ENCODE measurements at regions not wholly inside any gene's neighbourhood (a gene's known extent, or its start where the extent isn't known, plus 50 kb on each side); places are given as distances from the start of the nearest gene placed in this dataset.

DNA sequence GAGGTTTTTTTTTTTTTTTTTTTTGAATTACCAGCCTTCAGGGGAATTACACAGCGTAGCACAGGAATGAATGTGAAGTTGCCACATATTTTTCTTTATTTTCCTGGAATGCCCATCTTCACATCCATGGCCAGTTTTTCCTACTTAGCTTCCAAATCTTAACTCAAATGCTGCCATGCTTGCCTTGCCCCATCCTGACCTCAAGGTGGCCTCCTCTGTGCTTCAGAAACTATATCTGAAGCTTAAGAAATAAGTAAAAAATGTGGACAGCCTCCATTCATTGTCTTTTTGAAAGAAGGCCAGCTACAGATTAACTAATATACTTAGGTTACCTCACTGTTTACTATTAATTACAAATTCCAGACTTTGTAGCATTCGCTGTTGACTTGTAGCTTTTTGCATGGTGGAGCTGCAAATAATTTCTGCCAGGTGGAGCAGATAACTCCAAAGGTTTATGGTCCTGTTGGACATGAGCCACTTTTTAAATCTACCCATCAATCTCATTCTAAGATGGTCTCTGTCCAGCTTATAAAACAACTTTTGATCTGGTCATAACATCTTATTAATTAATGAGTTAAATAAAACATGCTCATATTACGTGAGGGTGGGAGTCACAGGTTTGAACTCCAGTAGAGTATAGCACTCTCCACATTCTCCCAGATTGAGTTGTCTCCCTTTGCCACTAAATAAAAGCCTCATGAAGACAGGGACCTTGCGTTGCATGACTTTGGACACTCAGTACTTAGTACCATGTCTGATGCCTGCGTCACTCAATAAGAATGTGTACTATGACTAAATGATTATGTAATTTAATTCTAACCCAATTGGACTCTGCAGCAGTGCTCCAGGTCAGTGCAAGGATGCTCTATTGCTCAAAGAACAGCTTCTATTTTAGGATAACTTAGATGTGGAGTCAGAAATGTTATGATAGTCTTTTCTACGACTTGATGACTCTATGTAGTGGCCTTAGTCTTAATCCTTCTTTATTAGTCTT, 678.6 kb upstream of the CITED2 start:
- TF ChIP-seq, protein P1, sequence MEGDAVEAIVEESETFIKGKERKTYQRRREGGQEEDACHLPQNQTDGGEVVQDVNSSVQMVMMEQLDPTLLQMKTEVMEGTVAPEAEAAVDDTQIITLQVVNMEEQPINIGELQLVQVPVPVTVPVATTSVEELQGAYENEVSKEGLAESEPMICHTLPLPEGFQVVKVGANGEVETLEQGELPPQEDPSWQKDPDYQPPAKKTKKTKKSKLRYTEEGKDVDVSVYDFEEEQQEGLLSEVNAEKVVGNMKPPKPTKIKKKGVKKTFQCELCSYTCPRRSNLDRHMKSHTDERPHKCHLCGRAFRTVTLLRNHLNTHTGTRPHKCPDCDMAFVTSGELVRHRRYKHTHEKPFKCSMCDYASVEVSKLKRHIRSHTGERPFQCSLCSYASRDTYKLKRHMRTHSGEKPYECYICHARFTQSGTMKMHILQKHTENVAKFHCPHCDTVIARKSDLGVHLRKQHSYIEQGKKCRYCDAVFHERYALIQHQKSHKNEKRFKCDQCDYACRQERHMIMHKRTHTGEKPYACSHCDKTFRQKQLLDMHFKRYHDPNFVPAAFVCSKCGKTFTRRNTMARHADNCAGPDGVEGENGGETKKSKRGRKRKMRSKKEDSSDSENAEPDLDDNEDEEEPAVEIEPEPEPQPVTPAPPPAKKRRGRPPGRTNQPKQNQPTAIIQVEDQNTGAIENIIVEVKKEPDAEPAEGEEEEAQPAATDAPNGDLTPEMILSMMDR (IDR thresholded peaks at IDR 0.05), result peak; percentile 52
- TF ChIP-seq ZFX (IDR thresholded peaks at IDR 0.05; ENCODE audit: borderline replicate concordance), result no peak
